Astrocyte (in vitro differentiated cells and primary cell): ENCODE measurements at regions not wholly inside any gene's neighbourhood (a gene's known extent, or its start where the extent isn't known, plus 50 kb on each side); places are given as distances from the start of the nearest gene placed in this dataset.

ENCODE experiments used
- EZH2 ChIP-seq: IDR thresholded peaks from 2 replicates; pipeline ENCODE4 v1.6.1; 2012; ENCODE audit warnings: mild to moderate bottlenecking, low read length, inconsistent platforms; ENCODE audit not compliant: insufficient read depth
- TF ChIP-seq, protein P1 (sequence below): IDR thresholded peaks from 2 replicates; pipeline ENCODE4 v1.5.1; 2011; ENCODE audit warnings: low read depth, mild to moderate bottlenecking, inconsistent platforms, low read length, moderate library complexity; ENCODE audit not compliant: insufficient read depth

DNA sequence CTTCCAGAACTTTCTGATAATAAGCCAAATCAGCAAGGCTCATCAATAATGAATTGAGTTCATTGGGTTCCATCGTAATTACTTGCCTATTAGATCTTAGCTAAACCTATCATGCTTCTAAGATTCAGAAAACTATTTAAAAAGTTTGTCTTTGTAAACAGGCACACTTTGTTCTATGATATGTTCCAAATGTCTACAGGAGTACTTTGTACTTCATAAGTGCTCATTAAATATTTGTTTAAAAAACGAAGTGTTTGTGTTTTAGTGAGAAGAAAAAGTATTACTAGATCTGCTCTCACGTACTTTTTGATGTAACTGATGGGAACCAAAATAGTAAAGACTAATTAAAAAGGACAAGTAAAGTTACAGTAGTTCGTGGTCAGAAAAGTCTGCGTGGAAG is 172.8 kb upstream of the FLRT2 start:
- TF ChIP-seq, protein P1, sequence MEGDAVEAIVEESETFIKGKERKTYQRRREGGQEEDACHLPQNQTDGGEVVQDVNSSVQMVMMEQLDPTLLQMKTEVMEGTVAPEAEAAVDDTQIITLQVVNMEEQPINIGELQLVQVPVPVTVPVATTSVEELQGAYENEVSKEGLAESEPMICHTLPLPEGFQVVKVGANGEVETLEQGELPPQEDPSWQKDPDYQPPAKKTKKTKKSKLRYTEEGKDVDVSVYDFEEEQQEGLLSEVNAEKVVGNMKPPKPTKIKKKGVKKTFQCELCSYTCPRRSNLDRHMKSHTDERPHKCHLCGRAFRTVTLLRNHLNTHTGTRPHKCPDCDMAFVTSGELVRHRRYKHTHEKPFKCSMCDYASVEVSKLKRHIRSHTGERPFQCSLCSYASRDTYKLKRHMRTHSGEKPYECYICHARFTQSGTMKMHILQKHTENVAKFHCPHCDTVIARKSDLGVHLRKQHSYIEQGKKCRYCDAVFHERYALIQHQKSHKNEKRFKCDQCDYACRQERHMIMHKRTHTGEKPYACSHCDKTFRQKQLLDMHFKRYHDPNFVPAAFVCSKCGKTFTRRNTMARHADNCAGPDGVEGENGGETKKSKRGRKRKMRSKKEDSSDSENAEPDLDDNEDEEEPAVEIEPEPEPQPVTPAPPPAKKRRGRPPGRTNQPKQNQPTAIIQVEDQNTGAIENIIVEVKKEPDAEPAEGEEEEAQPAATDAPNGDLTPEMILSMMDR, result no peak
- no peak for TF ChIP-seq EZH2
